Heart right ventricle (tissue), 16 donors: ENCODE measurements at regions not wholly inside any gene's neighbourhood (a gene's known extent, or its start where the extent isn't known, plus 50 kb on each side); places are given as distances from the start of the nearest gene placed in this dataset.

Experiments used
- ATAC-seq, 8 donors: fragments of 200-7000 bp; cut with Tn5 transposase; one replicate each; pipeline ENCODE4 v1.9.1; 2020; ENCODE audit warnings: mild to moderate bottlenecking in 8 of 8, moderate library complexity in 8 of 8, moderate number of reproducible peaks in 1 of 8
- DNase-seq, 2 donors: peaks; one replicate each; pipeline ENCODE4 v3.0.0-alpha.2; 2020
- H3K27ac ChIP-seq, 10 donors: fragments of 200-600 bp; sonication (generic) in 2 of 10; one replicate each; pipeline versions ENCODE4 v1.5.0 to v1.8.0; 2020 to 2022; ENCODE audit warnings: mild to moderate bottlenecking in 3 of 10
- H3K27me3 ChIP-seq, 7 donors: fragments of 200-600 bp; one replicate each; pipeline ENCODE4 v1.8.0; 2021 to 2022; ENCODE audit warnings: mild to moderate bottlenecking in 2 of 7
- H3K36me3 ChIP-seq, 9 donors: fragments of 200-600 bp; sonication (generic) in 1 of 9; one replicate each; pipeline versions ENCODE4 v1.5.0 to v1.8.0; 2020 to 2022; ENCODE audit warnings: mild to moderate bottlenecking in 2 of 9
- H3K4me1 ChIP-seq, 9 donors: fragments of 200-600 bp; sonication (generic) in 1 of 9; one replicate each; pipeline versions ENCODE4 v1.5.0 to v1.8.0; 2020 to 2022; ENCODE audit warnings: mild to moderate bottlenecking in 4 of 9
- H3K4me3 ChIP-seq, 10 donors: fragments of 200-600 bp; sonication (generic) in 2 of 10; one replicate each; pipeline versions ENCODE4 v1.5.0 to v1.8.0; 2020 to 2022; ENCODE audit warnings: mild to moderate bottlenecking in 7 of 10, moderate library complexity in 2 of 10
- H3K9me3 ChIP-seq, 11 donors: fragments of 200-600 bp in 10 of 11; sonication (generic) in 2 of 11; one replicate each; pipeline versions ENCODE4 v1.5.0 to v1.8.0; 2013 to 2022; ENCODE audit warnings: mild to moderate bottlenecking in 2 of 11, control low read depth in 1 of 11, moderate library complexity in 1 of 11
- CTCF ChIP-seq, 9 donors: fragments of 200-600 bp; sonication (generic) in 2 of 9; IDR thresholded peaks; one replicate each; pipeline versions ENCODE4 v1.5.0 to v1.8.0; 2021 to 2022; ENCODE audit warnings: antibody characterized with exemption in 9 of 9, mild to moderate bottlenecking in 5 of 9, moderate library complexity in 1 of 9
- WGBS, 2 donors: extraction: QIAGEN DNeasy Blood & Tissue Kit; methylation state at CpG; one replicate each; pipeline ENCODE4 v1.1.7; 2013; ENCODE audit warnings: inconsistent platforms in 1 of 2; 5-methylcytosine and 5-hydroxymethylcytosine counted together
- intact Hi-C, 10 donors: fragments of 100-400 bp; cut with DNase I; formaldehyde crosslinking; loops; one replicate each; pipeline versions ENCODE4 v1.11.1 to v1.14.2; 2022
- donor health status: Arrhythmogenic right ventricular cardiomyopathy.
- donor health status: ischemic (EF 13 %, LVEDD 7.1; RV severe dilation, severe dysfunction).
- donor health status: healthy with polysubstance abuse.
- donor health status: DM: no; HTN: yes; CAD: no.
- donor health status: DM: no; HTN: no; CAD: no.
- donor health status: ischemic (EF 25% LVEDD 6.9; RV normal size, moderate dysfunction).
- donor health status: ischemic (EF 25% LVEDD 5.7; RV mildly dilated, moderate dysfunction).
- donor health status: healthy.
- donor health status: DM: yes; HTN: yes; CAD: no.
- donor health status: Ischemic cardiomyopathy.
- donor health status: ischemic (EF 35%, LVEDD 5.7; RV mildly dilated, moderate dysfunction).
- donor health status: nonischemic (EF 11% LVEDD 7.7; RV severe dilation, severe dysfunction).
- donor health status: DM: yes; HTN: yes; CAD: no.
- donor health status: PGD.
- donor health status: ischemic (EF 29% LVEDD 5.4; RV normal size, mild dysfunction).
- donor health status: nonischemic (EF 23%, LVEDD 6.1; RV moderate dilation, normal function).

DNA sequence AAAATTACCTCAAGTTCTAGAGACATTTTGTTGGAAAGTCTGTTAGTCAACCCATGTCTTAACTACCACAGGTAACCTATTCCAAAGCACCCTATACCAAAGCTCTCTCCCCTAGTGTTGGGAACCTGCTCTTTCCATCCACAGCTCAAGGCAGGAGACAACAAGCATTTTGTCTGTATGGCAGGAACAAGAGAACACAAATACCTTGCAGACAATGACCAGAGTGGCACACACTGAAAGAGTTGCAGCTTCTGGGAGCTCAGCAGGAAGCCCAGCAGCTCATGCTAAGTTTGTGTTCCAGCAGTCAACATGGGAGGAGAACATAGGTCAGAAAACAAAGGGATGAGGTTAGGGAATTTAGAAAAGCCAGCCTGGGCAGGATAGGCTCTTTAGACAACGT lies 300.8 kb downstream of the HHIPL2 start:
- H3K9me3 ChIP-seq: peaks cover 0 to 8% (median 0%) of the 10 kb centered on the region in 11 donors
- 39% methylated on average over 1 of the region's 1 CpG for WGBS, 2 donors
- DNase-seq: no peak
- no peaks in the 10 kb centered on the region for H3K36me3 ChIP-seq
- H3K27ac ChIP-seq: no peak overlapping the region
- no peak for ATAC-seq
- TF ChIP-seq CTCF (IDR thresholded peaks at IDR 0.05): no peak
- no peaks in the 10 kb centered on the region for H3K4me1 ChIP-seq
- no peak overlapping the region for H3K4me3 ChIP-seq
- no peaks in the 10 kb centered on the region for H3K27me3 ChIP-seq
- intact Hi-C loops: no loop called here

DNA sequence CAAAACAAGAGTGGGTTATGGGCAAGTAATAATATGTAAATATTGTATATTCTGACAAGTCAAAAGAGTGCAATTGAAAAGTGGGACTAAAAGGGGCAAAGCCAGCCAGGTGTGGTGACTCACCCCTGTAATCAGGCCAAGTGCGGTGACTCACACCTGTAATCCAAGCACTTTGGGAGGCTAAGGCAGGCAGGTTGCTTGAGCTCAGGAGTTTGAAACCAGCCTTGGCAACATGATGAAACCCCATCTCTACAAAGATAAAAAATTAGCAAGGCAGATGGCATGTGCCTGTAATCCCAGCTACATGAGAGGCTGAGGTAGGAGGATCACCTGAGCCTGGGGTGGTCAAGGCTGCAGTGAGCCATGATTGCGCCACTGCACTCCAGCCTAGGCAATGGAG lies 304.0 kb downstream of the HHIPL2 start:
- 72 to 75% methylated on average over 2 of the region's 2 CpGs for whole genome bisulfite sequencing, 2 donors
- ATAC-seq: no peak
- Histone ChIP-seq H3K27ac (no peak overlapping the region), H3K36me3 (no peaks in the 10 kb centered on the region), H3K4me3 (no peak overlapping the region), H3K4me1 (no peaks in the 10 kb centered on the region), H3K9me3 (no peaks in the 10 kb centered on the region), H3K27me3 (no peaks in the 10 kb centered on the region)
- no peak for TF ChIP-seq CTCF (IDR thresholded peaks at IDR 0.05)
- no peak for DNase-seq
- intact Hi-C loops: no loop called here

DNA sequence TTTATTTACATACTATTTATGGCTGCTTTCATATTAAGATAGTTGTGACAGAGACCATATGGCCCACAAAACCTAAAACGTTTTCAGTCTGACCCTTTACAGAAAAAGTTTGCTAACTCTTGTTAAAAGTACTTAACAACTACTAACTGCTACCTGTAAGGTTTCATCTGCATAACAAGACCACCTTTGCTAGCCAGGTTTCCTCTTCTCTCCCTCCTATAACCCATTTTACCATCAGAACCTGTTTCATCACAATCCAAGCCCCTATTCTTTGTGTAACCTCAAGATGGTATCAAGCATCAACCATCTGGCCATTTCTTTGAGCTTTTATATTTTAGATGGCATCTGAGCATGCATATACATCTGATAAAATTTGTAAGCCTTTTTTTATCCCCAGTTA lies 305.4 kb downstream of the HHIPL2 start:
- no peak overlapping the region for H3K4me3 ChIP-seq
- TF ChIP-seq CTCF (IDR thresholded peaks at IDR 0.05): no peak
- no peaks in the 10 kb centered on the region for H3K9me3 ChIP-seq
- no peaks in the 10 kb centered on the region for H3K36me3 ChIP-seq
- ATAC-seq: no peak
- no peaks in the 10 kb centered on the region for H3K4me1 ChIP-seq
- 39 to 51% methylated on average over 1 of the region's 1 CpG for WGBS, 2 donors
- H3K27ac ChIP-seq: no peak overlapping the region
- intact Hi-C loops: no loop called here
- DNase-seq: no peak
- no peaks in the 10 kb centered on the region for H3K27me3 ChIP-seq

- H3K4me1 ChIP-seq: no peaks in the 10 kb centered on the region
- no peak for TF ChIP-seq CTCF (IDR thresholded peaks at IDR 0.05)
- intact Hi-C loops: no loop called here
- ATAC-seq (no peak), DNase-seq (no peak)
- H3K36me3 ChIP-seq: no peaks in the 10 kb centered on the region
- WGBS, 2 donors: 82 to 90% methylated on average over 5 of the region's 5 CpGs
- H3K9me3 ChIP-seq: no peaks in the 10 kb centered on the region
- no peak overlapping the region for H3K4me3 ChIP-seq
- no peak overlapping the region for H3K27ac ChIP-seq
- no peaks in the 10 kb centered on the region for H3K27me3 ChIP-seq
These were observed 306.5 kb downstream of the HHIPL2 start for GRCh38 chr1:222241410-222241809.
